Gastroesophageal sphincter (tissue), 3 donors: ENCODE measurements at regions not wholly inside any gene's neighbourhood (a gene's known extent, or its start where the extent isn't known, plus 50 kb on each side); places are given as distances from the start of the nearest gene placed in this dataset.

Experiments
- CTCF ChIP-seq, 4 experiments: fragments of 200-600 bp in 2 of 4; fragments of 450-650 bp in 2 of 4; sonication (generic) in 1 of 4; IDR thresholded peaks; one replicate each; pipeline ENCODE4 v1.5.1; 2017 to 2019; ENCODE audit warnings: antibody characterized with exemption in 4 of 4, mild to moderate bottlenecking in 2 of 4, moderate library complexity in 2 of 4
- EP300 ChIP-seq: sonication (generic); formaldehyde crosslinking; IDR thresholded peaks from one replicate; pipeline ENCODE4 v1.6.1; 2017; ENCODE audit warnings: antibody characterized with exemption, mild to moderate bottlenecking
- POLR2A ChIP-seq, 2 donors: fragments of 450-650 bp; IDR thresholded peaks; one replicate each; pipeline ENCODE4 v1.6.1; 2017; ENCODE audit warnings: antibody characterized with exemption in 2 of 2, mild to moderate bottlenecking in 2 of 2, moderate library complexity in 1 of 2

- TF ChIP-seq CTCF (IDR thresholded peaks at IDR 0.05) (no peak), POLR2A (IDR thresholded peaks at IDR 0.05) (no peak), EP300 (no peak)
Measured at GRCh38 chr11:29318134-29318845, 698.5 kb downstream of the KCNA4 start.
